Stimulated activated CD4-positive, alpha-beta T cell treated with anti-CD3 and anti-CD28 coated beads, TNF-alpha, amount 100 ng/mL, for 1 hour (primary cell): ENCODE measurements at regions not wholly inside any gene's neighbourhood (a gene's known extent, or its start where the extent isn't known, plus 50 kb on each side); places are given as distances from the start of the nearest gene placed in this dataset.
"Not testable (repeated sequence)": the region's sequence is repeated elsewhere in the genome, so short reads cannot be mapped to it uniquely, and the experiment has no call there.

Experiments used
- DNase-seq, 3 donors: peaks; one replicate each; pipeline ENCODE4 v3.0.0-alpha.2; 2020; ENCODE audit warnings: low read depth in 3 of 3, low spot score in 1 of 3

DNA sequence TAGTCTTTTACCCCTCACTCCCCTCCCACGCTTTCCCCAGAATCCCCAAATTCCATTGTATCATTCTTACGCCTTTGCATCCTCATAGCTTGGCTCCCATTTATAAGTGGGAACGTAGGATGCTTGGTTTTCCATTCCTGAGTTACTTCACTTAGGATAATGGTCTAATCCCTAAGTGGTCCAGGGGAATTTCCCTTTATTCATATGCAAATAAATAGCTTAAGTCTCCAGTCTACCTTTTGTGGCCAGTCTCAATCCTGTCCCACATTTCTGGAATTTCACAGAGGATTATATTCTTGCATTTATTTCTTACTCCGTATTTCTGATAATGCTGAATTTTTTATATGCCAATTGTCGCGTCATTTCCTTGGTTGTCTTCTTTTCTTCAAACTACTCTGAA lies 245.6 kb upstream of the DAB2 start:
- DNase-seq: no peak

DNA sequence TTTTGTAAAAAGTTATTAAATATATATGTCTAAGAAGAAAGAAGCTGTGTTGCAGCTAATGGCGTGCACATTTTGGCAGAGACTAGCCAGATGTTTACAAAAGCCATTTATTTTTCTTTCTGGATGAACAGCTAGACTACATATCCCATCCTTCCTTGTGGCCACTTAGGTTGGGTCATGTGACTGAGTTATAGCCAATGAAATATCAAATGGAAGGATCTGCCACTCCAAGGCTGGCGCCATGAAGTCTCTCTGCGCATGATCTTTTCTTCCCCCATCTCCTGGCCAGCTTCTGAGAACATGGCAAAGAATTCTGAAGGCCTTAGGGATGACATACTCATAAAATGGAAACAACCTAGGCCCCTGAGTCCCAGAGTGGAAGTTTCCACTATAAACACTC lies 244.2 kb upstream of the DAB2 start:
- no peak for DNase-seq

DNA sequence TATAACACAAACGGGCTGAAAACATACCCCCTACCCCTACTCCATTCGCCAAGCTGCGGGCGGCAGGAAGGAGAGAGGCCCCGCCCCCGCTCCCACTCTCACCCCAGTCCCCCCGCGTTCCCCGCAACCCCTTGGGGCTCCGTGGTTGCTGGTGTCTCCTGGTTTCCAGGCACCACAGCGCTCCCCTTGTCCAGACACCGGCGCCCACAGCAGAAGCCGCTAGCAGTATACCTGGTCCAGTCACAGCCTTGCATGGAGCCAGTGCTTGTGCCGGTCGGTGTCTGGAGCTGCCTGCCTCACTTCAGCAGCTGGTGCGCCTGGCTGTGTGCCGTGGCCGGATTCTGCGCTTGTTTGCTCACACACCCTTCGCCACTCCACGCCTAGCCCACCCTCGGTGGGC lies 240.5 kb upstream of the DAB2 start:
- no peak for DNase-seq

DNA sequence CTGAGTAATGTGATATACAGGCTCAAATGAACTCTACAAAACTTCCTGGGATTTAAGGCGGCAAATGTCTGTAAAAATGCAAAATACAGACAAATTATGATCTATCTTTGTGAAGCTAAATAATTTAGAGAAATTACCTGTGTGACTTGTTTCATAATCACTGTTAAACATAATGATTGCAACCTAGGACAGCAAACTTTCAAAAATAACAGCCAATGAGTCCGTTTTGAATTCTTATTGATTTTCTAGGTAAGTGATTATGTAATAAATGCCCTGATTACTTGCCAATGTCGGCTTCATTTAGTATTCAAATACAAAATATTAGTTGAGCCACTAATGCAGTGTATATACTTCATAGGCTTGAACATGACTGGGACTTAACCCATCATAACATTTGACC lies 238.2 kb upstream of the DAB2 start:
- DNase-seq: no peak

DNA sequence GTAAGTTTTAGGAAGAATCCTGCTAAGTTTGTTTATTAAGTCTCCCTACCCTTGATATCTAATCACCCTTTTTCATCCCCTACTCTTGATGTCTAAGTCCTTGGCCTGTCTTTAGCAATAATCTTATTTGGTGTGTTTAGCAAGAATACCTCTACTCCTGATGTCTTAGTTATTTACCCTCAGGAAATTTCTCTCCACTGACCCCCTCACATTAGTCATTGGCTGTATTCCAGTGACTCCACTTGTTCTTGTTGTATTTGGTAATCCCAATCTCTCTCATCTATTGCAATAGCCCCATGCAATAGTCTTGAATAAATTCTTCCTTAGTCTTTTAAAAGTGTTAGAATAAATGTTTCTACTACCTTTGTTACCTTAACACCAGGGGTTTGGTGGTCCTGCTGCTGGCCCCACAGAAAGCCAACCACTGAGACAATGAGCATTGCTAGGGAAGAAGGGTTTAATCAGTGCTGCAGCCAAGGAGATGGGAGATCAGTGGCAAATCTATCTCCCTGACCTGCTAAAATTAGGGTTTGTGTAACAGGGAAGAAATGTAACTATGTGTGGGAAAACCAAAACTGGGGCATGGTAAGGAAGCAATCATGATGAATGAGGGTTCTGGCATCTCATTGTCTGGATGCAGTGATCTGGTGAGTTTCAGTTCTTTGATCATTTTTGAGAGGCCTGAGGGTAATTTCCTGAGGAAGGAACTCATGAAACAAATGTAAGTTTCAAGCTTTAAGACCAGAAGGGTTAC lies 236.4 kb upstream of the DAB2 start:
- no peak for DNase-seq

DNA sequence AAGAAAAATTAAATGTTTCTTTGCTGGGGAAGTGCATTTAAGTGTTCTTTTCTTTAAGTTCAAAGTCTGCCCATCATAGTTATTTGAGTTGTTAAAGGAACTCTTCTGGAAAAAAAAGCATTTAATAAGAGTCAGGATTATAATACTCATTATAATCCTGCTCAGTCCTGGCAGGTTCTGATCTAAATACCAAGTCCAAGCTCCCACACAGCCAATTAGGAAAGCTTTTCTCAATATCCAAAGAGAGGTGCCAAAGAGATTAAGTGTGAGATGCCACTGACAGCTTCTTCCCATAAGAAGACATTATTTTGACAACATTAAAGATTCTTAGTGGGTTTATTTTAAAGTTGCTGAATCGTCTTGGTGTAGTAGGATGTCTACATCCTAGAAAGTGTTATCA lies 235.2 kb upstream of the DAB2 start:
- DNase-seq: no peak

DNA sequence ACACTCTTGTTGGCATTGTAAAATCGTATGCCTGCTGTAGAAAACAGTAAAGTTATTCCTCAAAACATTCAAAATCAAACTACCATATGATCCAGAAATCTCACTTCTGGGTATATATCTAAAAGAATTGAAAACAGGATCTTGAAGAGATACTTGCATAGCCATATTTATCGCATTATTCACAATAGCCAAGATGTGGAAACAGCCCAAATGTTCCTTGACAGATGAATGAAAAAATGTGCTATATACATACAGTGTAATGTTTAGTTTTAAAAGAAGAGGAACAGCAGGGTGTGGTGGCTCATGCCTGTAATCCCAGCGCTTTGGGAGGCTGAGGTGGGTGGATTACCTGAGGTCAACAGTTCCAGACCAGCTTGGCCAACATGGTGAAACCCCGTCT lies 234.1 kb upstream of the DAB2 start:
- no peak for DNase-seq

DNA sequence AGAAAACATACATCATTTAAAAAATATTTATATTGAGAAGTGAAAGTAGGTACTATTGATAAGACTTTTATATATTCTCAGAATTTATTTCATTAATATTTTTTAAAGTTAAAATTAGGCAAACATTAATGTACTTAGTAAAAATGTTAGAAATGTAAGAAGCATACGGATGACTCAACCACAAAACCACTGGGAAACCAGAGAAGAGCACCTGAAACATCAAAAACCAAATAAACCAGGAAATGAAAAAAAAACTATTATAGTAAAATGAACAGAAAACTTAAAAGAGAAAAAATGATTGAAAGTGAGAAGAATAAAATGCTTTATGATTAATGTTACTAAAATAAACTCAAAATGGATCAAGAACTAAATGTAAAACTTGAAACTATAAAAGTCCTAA lies 233.2 kb upstream of the DAB2 start:
- DNase-seq: no peak

DNA sequence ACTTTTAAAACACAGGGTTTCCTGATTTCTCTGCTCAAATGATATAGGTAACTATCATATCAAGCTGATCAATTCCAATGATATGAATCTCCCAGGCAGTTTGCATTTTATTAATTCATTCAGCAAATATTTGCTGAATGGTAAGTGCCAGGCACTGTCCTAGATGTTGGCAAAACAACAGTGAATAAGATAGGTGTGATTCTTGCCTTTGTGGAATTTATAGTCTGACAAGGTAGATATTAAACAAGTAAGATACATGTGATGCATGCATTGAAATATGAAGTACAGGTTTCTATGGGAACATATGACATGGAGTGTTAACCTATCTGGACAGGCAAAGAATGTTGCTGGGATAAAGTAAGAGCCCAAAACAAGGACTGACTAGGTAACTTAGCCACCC lies 231.8 kb upstream of the DAB2 start:
- DNase-seq: no peak

DNA sequence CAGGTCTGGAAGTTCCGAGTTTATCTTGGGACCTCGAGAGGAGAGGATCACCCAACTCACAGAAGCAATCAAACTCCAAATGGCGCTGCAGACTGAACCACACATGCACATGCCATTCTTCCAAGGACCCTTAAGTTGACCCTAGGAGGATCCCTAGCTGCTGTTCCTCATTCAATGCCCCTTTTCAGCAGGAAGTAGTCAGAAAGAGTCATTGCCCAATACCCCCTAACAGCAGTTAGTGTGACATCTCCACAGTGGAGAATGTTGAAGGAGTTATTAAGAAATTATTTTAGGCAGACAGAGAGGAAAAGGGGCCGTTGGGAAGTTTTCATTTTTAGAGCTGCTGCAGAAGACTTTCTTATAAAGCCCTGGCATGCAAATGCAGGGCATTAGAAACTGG lies 229.9 kb upstream of the DAB2 start:
- DNase-seq: no peak

DNA sequence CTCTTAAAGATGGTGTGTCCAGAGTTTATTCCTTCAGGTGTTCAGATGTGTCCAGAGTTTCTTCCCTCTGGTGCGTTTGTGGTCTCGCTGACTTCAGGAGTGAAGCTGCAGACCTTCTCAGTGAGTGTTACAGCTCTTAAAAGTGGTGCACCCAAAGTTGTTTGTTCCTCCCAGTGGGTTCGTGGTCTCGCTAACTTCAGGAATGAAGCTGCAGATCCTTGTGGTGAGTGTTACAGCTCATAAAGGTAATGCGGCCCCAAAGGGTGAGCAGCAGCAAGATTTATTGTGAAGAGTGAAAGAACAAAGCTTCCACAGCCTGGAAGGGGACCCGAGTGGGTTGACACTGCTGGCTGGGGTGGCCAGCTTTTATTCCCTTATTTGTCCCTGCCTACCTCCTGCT lies 227.7 kb upstream of the DAB2 start:
- DNase-seq: not testable (repeated sequence)

DNA sequence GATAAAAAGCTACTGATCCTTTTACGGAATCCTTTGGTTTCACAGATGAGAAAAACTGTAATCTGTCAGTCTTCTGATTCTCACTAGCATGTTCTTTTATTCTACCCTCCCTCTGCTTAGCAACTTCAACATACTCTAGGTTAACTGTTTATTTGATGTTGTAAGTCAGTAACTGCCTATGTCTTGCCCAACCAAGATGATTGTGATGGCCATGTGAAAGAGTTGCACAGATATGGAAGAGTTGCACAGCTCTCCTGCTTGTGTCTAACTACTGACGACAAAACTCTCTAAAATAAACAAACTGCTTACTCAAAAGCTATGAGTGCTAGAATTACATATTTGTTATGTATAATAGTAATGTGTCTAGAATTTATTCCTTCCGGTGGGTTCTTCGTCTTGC lies 227.3 kb upstream of the DAB2 start:
- no peak for DNase-seq

DNA sequence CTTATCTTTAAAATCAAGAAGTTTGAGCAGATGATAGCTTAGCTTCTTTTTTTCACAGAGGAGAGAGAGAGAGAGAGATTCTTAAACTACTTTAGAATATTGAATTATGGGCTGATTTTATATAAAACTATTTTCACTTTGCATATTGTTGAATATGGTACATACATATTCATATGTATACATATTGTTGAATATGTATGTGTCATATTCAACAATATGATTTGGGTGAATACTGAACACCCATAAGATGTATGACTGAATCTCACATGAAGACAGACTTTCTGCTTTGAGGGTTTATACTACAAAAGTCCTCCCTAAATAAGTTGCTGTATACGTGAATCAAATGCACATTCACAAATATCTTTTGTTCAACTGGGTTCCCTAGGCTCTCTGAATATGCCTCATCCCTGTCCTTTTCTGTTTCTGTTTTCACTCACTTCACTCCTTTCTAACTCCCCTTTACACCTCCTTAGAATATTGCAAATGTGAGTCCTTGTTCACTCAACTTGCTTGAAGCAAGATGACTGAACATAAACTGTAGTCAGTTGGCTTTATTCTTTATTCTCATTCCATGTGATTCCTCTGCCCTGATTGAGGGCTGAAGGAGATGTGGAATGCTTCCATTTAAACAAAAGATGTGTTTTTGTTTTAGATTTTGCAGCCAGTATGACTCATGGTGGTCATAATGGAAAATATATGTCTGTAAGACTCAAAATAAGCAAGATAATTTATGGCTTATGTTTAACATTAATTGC lies 225.4 kb upstream of the DAB2 start:
- DNase-seq: no peak

DNA sequence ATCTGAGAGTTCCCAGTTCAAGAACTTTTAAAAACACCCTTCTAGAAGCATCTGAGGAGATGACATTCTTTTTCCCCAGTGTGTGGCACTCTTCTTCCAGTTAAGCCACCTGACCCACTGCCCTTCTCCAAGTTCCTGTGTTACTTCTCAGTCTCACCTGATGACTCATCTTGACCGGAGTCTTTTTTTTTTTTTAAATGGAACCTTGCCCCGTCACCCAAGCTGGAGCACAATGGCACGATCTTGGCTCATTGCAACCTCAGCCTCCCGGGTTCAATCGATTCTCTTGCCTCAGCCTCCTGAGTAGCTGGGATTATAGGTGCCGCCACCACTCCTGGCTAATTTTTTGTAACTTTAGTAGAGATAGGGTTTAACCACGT lies 224.1 kb upstream of the DAB2 start:
- DNase-seq: no peak

DNA sequence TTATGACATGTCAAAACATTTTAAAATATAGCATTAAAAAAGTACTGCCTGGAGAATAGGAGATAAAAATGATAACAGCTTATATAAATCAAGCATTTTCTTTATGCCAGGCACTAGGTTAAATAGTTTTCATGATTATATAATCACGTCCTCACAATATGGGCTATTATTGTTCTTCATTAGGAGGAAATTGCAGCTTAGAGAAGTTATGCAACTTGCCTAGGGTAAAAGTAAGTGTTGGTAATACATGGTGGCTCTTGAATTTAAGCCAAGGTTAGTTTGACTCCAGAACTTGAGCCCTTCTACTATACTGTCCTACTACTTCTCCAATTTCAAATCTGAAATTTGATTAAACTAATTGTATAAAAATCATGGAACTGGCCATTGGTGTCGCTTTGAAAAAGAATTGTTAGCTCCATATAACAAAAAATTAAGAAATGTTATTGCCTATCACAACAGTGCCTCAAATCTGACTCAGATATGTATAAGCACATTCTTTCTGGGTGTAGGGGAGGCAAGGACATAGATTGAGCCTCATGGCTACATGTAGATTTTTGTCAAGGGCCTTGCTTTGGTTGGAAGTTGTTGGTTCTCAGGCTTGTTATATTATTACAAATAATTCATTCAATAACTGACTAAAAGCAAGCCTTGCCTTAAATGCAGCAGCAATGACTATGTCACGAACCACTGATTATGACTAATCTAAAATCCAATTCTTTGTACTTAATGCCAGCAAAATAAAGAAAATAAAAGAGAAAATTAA lies 223.5 kb upstream of the DAB2 start:
- DNase-seq: no peak

DNA sequence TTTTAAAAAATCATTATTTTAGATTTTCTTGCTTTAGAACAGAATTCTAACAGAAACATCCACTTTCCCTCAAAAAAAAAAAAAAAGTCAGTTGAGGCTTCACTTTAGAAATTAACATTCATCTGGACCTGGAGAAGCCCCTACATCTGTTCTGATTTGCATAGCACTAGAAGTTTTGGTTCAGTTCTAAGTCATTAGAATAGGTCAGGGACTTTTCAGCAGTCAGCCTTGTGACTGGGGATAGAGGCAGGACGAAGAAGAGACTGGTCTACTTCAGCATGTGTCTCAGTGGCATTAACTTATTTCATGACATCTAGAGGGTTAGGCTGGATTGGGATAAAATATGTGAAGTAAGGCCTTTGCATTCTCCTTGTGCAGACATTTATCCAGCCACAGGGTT lies 215.8 kb upstream of the DAB2 start:
- no peak for DNase-seq

DNA sequence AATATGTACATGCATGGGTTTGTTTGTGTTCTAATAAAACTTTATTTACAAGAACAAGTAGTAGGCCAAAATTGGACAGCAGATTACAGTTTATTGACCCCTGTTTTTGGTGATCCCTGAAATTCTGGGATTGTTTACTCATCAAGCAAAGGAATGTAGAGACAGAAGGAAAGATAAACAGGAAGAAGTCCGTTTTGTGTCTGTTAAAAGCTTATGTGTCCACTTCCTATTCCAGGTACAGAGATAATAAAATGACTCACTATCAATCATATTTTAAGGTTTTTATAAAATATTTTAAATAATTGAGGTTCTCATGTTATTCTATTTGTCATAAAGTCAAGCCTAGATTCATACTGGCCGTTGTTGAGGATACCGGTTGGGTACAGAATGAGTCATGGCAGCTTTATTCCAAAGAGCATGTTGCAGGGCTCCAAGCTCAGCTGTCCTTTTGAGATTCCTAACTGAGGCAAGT lies 214.9 kb upstream of the DAB2 start:
- no peak for DNase-seq

DNA sequence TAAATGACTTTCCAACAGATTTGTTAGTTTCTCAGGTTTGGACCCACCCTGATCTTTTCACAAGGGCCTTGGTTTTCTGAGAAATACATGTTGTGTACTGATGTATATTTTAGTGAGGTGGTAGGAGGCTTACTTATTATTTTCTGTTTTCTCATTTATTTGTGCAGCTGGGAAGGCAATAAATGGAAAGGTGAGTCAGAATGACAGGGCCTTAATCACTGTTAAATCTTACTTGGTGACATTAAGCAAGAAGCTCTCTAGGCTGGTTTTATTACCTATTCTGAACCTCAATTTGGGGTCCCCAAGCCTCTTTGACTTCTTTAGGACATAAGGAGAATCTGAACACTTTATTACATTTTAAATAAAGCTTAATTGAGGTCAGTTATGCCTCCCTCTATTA lies 214.0 kb upstream of the DAB2 start:
- no peak for DNase-seq

DNA sequence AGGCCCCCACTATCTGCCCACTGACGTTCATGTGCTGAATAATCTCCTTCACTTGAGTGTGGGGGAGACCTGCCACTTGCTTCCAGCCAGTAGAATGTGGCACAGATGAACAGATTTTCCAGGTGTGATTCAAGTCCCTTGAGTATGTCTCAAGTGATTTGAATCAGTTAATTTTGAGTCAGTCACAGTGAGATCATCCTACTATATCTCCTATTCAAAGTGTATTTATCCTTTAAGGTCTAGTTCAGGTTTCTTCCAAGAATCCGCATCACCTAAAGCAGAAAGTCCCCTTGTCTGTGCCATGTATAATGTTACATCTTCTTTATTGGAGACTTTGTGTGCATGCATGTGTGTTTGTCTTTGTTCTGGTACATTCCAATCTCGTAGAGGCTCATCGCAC lies 208.3 kb upstream of the DAB2 start:
- no peak for DNase-seq

DNA sequence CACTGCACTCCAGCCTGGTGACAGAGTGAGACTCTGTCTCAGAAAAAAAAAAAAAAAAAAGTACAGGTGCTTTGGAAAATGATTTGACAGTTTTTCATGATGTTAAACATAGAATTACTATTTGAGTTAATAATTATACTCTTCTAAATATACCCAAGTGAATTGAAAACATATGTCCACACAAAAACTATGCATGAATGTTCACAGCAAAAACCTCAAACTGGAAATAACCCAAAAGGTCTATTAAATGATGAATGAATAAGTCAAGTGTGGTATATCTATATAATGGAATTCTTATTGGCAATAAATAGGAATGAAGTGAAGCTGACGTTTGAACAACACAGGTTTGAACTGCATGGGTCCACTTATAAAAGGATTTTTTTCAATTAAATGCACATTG lies 207.2 kb upstream of the DAB2 start:
- DNase-seq: no peak

DNA sequence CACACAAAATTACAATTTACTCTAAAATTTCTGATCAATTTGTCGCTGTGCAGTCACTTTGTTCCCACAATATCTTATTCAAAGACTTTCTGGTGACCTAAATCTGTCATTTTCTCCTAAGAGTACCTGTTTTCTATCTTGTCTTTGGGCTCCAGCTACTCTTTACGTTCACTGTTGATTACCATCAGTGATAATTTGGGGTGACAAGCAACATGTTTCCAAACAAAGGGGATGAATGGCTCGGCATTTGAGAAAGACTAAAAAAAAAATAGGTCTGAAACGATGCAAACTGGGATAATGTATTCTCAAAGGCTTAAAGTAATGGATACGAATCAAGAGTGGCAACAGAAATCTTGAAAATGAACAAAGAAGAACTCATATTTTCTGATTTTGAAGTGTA lies 205.2 kb upstream of the DAB2 start:
- no peak for DNase-seq

DNA sequence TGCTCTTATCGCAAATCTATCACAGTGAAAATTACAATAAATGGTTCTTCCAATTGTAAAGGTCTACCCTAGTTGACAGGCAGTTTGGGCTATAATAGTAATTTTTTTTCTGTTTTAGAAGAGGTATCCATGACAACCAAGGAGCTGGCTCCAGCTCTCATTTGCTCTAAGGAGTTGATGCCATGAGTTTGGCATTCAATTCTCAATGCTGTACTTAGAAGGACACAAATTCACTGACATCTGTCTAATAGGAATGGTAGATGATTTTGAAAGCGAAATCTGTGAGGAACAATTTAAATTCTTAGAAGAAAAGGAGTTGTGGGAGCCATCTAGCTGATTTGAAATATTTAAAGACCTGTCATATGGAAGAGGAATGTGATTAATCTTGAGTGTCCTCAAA lies 203.6 kb upstream of the DAB2 start:
- DNase-seq: no peak
